ENCODE measurements at regions not wholly inside any gene's neighbourhood (a gene's known extent, or its start where the extent isn't known, plus 50 kb on each side); places are given as distances from the start of the nearest gene placed in this dataset.

- DNase-seq (ENCODE audit: low spot score in 2 of 2) (no peak), FAIRE-seq (no peak)
Measured at GRCh38 chr1:60421965-60422364, 348.4 kb upstream of the C1orf87 start.

- DNase-seq (ENCODE audit: low spot score in 2 of 2) (no peak), FAIRE-seq (no peak)
Measured at GRCh38 chr1:60419023-60419422, 345.5 kb upstream of the C1orf87 start.

GRCh38 chr1:60415696-60416095 is 342.1 kb upstream of the C1orf87 start:
- FAIRE-seq, result no peak
- DNase-seq (ENCODE audit: low spot score in 2 of 2), result no peak

- DNase-seq (ENCODE audit: low spot score in 2 of 2), result no peak
Measured at GRCh38 chr1:60413091-60413490, 339.5 kb upstream of the C1orf87 start.

GRCh38 chr1:60411591-60411990 is 338.0 kb upstream of the C1orf87 start:
- DNase-seq (ENCODE audit: low spot score in 2 of 2) (no peak), FAIRE-seq (no peak)

More at GRCh38 chr1:60413091-60413490, 339.5 kb upstream of the C1orf87 start:
- no peak for FAIRE-seq

- FAIRE-seq (no peak), DNase-seq (ENCODE audit: low spot score in 2 of 2) (no peak)
Measured at GRCh38 chr1:60402816-60403215, 329.2 kb upstream of the C1orf87 start.

- no peak for DNase-seq (ENCODE audit: low spot score in 2 of 2)
Measured at GRCh38 chr1:60402216-60402615, 328.6 kb upstream of the C1orf87 start.

GRCh38 chr1:60394436-60394835 is 320.9 kb upstream of the C1orf87 start:
- FAIRE-seq, result no peak

More at GRCh38 chr1:60402216-60402615, 328.6 kb upstream of the C1orf87 start:
- no peak for FAIRE-seq

GRCh38 chr1:60390593-60391282 is 317.2 kb upstream of the C1orf87 start:
- DNase-seq (ENCODE audit: low spot score in 2 of 2), result no peak
- no peak for FAIRE-seq

More at GRCh38 chr1:60394436-60394835, 320.9 kb upstream of the C1orf87 start:
- no peak for DNase-seq (ENCODE audit: low spot score in 2 of 2)

- no peak for DNase-seq (ENCODE audit: low spot score in 2 of 2)
- FAIRE-seq, result no peak
Measured at GRCh38 chr1:60388092-60388987, 314.8 kb upstream of the C1orf87 start.

- no peak for FAIRE-seq
- no peak for DNase-seq (ENCODE audit: low spot score in 2 of 2)
Measured at GRCh38 chr1:60387175-60387574, 313.6 kb upstream of the C1orf87 start.

- DNase-seq (ENCODE audit: low spot score in 2 of 2), result no peak
- FAIRE-seq, result no peak
Measured at GRCh38 chr1:60386249-60386648, 312.7 kb upstream of the C1orf87 start.

GRCh38 chr1:60376196-60376595 is 302.6 kb upstream of the C1orf87 start:
- FAIRE-seq (no peak), DNase-seq (ENCODE audit: low spot score in 2 of 2) (no peak)

- DNase-seq (ENCODE audit: low spot score in 2 of 2) (no peak), FAIRE-seq (no peak)
Measured at GRCh38 chr1:60374537-60374936, 301.0 kb upstream of the C1orf87 start.

- no peak for DNase-seq (ENCODE audit: low spot score in 2 of 2)
- no peak for FAIRE-seq
Measured at GRCh38 chr1:60367532-60367931, 294.0 kb upstream of the C1orf87 start.

- DNase-seq (ENCODE audit: low spot score in 2 of 2), result no peak
- no peak for FAIRE-seq
Measured at GRCh38 chr1:60359431-60359830, 285.9 kb upstream of the C1orf87 start.

- FAIRE-seq (no peak), DNase-seq (ENCODE audit: low spot score in 2 of 2) (no peak)
Measured at GRCh38 chr1:60350531-60350930, 277.0 kb upstream of the C1orf87 start.

- DNase-seq (ENCODE audit: low spot score in 2 of 2), result no peak
- no peak for FAIRE-seq
Measured at GRCh38 chr1:60348884-60349283, 275.3 kb upstream of the C1orf87 start.

GRCh38 chr1:60345621-60346020 is 272.1 kb upstream of the C1orf87 start:
- FAIRE-seq (no peak), DNase-seq (ENCODE audit: low spot score in 2 of 2) (no peak)

GRCh38 chr1:60345049-60345448 is 271.5 kb upstream of the C1orf87 start:
- FAIRE-seq (no peak), DNase-seq (ENCODE audit: low spot score in 2 of 2) (no peak)

- FAIRE-seq, result no peak
- DNase-seq (ENCODE audit: low spot score in 2 of 2), result no peak
Measured at GRCh38 chr1:60343736-60344135, 270.2 kb upstream of the C1orf87 start.

GRCh38 chr1:60342569-60342968 is 269.0 kb upstream of the C1orf87 start:
- FAIRE-seq (no peak), DNase-seq (ENCODE audit: low spot score in 2 of 2) (no peak)
